NCI-H345 (cell line): ENCODE measurements at regions not wholly inside any gene's neighbourhood (a gene's known extent, or its start where the extent isn't known, plus 50 kb on each side); places are given as distances from the start of the nearest gene placed in this dataset.
"Not testable (repeated sequence)": the region's sequence is repeated elsewhere in the genome, so short reads cannot be mapped to it uniquely, and the experiment has no call there.

ENCODE experiments used
- DNase-seq: peaks from one replicate; lab custom pipeline; 2025; lab: John Stamatoyannopoulos, UW

GRCh38 chr18:8991155-8991554 is 111.3 kb upstream of the NDUFV2 start:
- DNase-seq = no peak

- not testable (repeated sequence) for DNase-seq
These were observed 110.0 kb upstream of the NDUFV2 start for GRCh38 chr18:8992500-8992899.

- no peak for DNase-seq
These were observed 107.9 kb upstream of the NDUFV2 start for GRCh38 chr18:8994603-8995002.

DNA sequence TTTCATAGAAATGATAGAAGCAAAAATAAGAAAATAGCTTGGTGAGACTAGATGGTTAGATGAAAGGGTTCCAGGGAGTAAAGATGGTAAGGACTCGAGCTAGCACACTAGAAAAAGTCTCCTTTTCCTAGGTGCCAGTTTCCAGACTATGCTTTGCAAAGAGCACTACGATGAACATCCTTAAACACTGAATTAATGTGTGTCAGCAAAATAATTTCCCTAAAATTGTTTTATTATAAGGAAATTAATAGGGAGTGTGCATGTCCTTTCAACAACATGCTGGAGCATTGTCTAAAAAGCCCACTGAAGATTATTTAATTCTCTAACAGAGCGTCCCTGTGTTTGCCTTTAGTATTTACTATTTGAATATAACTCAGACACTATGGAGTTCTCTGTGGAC is 107.4 kb upstream of the NDUFV2 start:
- DNase-seq = no peak

DNA sequence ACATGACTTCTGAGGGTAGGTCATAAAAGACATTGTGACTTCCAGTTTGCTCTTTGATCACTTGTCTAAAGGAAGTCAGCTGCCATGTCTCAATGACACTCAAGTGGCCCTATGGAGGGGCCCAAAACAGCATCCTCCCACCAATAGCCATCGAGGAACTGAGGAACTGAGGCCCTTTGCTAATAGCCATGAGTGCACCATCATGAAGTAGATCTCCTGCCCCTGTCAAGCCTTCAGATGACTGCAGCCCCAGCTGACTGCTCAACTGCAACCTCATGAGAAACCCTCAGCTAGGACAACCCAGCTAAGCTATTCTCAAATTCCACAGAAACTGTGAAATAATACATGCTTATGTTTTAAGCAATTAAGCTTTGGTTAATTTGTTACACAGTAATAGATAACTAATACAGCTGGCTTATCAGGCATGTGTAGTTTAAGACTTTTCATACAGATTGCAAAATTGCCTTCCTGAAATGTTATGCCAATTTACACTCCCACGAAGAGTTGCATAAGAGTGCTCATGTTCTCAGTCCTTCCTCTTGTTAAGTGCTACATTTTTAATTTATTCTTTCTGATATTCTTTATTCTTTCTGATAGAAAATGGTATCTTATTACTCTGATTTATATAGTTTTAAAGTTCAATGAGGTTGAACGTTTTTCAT is 105.6 kb upstream of the NDUFV2 start:
- no peak for DNase-seq

GRCh38 chr18:8997634-8998033 is 104.9 kb upstream of the NDUFV2 start:
- no peak for DNase-seq

GRCh38 chr18:8998481-8999217 is 103.8 kb upstream of the NDUFV2 start:
- DNase-seq = no peak

DNA sequence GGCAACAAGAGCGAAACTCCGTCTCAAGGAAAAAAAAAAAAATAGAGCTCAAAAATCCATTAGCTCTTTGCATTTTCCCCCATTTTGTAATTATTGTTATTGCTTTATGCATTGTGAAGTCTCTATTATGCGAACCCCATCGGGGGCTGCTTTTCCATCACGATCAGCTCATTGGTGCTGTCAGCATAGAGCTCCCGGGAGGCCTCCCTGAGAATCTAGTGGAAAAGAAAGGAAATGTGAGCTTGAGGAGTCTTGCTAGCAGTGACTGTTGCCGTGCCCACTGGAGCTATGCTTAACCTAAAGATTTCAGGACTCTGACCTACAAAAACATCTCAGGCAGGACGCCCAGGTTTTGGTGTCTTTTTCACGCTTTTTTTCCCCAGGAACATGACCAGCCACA is 102.6 kb upstream of the NDUFV2 start:
- no peak for DNase-seq

GRCh38 chr18:9000733-9001132 is 101.8 kb upstream of the NDUFV2 start:
- no peak for DNase-seq

DNA sequence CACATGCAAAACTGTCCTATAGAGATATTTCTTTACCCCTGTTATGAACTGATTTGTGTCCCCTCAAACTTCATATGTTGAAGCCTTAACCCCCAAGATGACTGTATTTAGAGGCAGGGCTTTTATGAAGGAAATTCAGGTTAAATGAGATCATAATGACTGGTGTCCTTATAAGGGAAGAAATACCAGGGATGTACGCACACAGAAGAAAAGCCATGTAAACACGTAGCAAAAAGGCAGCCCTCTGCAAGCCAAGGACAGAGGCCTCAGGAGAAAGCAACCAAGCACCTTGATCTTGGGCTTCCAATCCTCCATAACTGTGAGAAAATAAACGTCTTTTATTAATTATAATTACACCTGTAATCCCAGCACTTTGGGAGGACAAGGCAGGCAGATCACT is 101.3 kb upstream of the NDUFV2 start:
- no peak for DNase-seq

- DNase-seq = no peak
These were observed 98.9 kb upstream of the NDUFV2 start for GRCh38 chr18:9003406-9004100.

DNA sequence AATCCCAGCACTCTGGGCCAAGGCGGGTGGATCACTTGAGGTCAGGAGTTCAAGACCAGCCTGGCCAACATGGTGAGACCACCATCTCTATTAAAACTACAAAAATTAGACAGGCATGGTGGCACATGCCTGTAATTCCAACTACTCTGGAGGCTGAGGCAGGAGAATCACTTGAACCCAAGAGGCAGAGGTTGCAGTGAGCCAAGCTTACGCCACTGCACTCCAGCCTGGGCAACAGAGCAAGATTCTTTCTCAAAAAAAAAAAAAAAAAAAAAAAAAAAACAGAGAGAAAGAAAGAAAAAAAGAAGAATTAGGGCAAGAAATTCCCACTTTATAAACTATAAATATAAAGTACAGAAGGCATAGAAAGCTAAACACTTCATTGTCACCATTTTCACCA is 98.2 kb upstream of the NDUFV2 start:
- not testable (repeated sequence) for DNase-seq

DNA sequence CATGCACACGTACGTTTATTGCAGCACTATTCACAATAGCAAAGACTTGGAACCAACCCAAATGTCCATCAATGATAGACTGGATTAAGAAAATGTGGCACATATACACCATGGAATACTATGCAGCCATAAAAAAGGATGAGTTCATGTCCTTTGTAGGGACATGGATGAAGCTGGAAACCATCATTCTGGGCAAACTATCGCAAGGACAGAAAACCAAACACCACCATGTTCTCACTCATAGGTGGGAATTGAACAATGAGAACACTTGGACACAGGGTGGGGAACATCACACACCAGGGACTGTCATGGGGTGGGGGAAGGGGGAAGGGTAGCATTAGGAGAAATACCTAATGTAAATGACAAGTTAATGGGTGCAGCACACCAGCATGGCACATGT is 94.8 kb upstream of the NDUFV2 start:
- not testable (repeated sequence) for DNase-seq

DNA sequence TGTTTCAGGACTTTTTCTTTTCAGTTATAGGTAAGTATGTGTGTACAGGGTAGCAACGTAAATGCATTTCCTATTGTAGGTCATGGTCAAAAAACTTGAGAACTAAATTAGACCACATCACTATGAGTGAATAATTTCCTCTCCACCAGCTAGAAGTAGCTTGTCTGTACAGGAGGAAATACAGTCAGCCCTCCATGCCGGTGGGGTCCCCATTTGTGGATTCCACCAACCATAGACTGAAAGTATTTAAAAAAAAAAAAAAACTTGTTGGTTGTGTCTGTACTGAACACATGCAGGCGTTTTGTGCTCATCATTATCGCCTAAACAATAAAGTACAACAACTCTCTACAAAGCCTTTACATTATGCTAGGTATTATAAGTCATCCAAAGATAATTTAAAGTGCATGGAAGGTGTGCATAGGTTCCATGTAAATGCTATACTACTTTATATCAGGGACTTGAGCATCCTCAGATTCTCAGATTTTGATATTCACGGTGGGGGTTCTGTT is 94.2 kb upstream of the NDUFV2 start:
- no peak for DNase-seq

- DNase-seq = no peak
These were observed 93.5 kb upstream of the NDUFV2 start for GRCh38 chr18:9008709-9009635.

- no peak for DNase-seq
These were observed 92.6 kb upstream of the NDUFV2 start for GRCh38 chr18:9009703-9010488.

- no peak for DNase-seq
These were observed 91.1 kb upstream of the NDUFV2 start for GRCh38 chr18:9011431-9011830.

DNA sequence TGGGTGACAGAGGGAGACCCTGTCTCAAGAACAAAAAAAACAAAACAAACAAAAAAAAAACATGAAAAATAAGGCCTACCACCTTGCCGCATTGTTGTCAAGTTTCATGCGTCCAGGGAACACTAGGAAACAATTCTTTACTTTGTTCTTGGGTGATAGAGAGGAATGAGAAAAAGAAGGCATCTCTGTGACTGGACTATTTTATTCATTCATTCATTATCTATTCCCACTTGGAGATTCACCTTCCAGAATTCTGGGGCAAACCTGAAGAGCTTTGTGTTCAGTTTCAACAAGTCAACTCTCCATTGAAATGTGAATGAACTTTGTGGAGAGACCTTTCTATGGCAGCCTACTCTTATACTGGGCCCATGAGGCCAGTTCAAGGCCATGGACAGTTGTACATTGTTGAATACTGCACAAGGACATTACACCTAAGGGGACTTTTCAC is 88.5 kb upstream of the NDUFV2 start:
- no peak for DNase-seq

DNA sequence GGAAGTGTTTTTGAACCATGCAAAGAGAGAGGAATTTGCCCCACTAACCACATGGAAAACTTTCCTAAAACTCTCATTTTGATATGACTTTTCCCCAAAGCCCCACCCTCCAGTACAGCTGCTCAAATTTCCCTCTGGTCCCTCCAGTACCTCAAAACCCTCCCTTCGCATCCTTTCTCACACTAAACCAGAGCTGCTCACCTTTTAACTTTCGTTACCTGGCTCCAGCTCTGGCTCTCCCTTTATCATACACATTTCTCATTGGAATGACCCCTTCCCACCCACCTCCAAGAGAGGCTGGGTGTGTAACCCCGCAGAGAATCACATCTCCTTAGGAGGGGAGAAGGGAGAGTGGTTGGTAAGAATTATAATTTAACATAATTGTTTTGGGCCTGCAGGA is 86.8 kb upstream of the NDUFV2 start:
- DNase-seq = no peak

DNA sequence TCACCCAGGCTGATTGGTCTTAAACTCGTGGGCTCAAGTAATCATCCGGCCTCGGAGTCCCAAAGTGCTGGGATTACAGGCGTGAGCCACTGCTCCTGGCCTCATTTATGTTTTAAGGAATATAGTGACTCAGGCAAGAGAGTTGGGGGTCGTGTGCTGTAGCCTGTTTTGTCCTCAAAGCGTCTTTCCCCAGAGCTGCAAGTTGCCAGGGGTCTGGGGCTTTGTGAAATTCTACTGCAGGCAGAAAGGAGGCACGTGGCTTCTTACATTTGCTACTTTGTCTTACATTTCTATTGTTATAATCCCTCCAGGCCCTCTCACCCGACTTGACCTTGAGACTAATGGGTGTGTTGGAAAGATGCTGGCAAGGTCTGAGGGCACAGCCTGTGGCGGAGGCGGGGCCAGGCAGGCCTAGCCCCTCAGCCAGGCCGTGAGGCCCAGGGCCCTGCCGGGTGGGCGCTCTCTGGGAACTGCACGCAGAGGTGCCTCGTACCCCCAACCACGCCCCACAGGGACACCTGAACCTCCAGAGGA is 85.8 kb upstream of the NDUFV2 start:
- no peak for DNase-seq
